HG03342 (cell line): ENCODE measurements at regions not wholly inside any gene's neighbourhood (a gene's known extent, or its start where the extent isn't known, plus 50 kb on each side); places are given as distances from the start of the nearest gene placed in this dataset.
"Not testable (repeated sequence)": the region's sequence is repeated elsewhere in the genome, so short reads cannot be mapped to it uniquely, and the experiment has no call there.

Source experiments
- ATAC-seq: cut with Tn5 transposase; IDR thresholded peaks from one replicate; pipeline ENCODE4 v1.9.1; 2021; ENCODE audit warnings: mild to moderate bottlenecking, moderate library complexity; ENCODE audit not compliant: unreplicated experiment

- ATAC-seq, result no peak
Observed at GRCh38 chr15:66882251-66883020, 180.4 kb downstream of the SMAD6 start.

- no peak for ATAC-seq
Observed at GRCh38 chr15:66883284-66883911, 181.4 kb downstream of the SMAD6 start.

- no peak for ATAC-seq
Observed at GRCh38 chr15:66884115-66884622, 181.2 kb upstream of the SMAD3 start.

GRCh38 chr15:66884661-66885237 is 180.7 kb upstream of the SMAD3 start:
- ATAC-seq, result no peak

GRCh38 chr15:66885281-66885915 is 180.0 kb upstream of the SMAD3 start:
- ATAC-seq, result no peak

- ATAC-seq, result no peak
Observed at GRCh38 chr15:66886241-66886675, 179.1 kb upstream of the SMAD3 start.

GRCh38 chr15:66886686-66887273 is 178.6 kb upstream of the SMAD3 start:
- ATAC-seq, result no peak

- not testable (repeated sequence) for ATAC-seq
Observed at GRCh38 chr15:66889298-66889697, 176.1 kb upstream of the SMAD3 start.

GRCh38 chr15:66891776-66892175 is 173.6 kb upstream of the SMAD3 start:
- ATAC-seq, result no peak

- ATAC-seq, result no peak
Observed at GRCh38 chr15:66893294-66893693, 172.1 kb upstream of the SMAD3 start.

- ATAC-seq, result no peak
Observed at GRCh38 chr15:66894363-66894762, 171.0 kb upstream of the SMAD3 start.

- ATAC-seq, result no peak
Observed at GRCh38 chr15:66894986-66895780, 170.2 kb upstream of the SMAD3 start.

GRCh38 chr15:66895794-66896453 is 169.5 kb upstream of the SMAD3 start:
- ATAC-seq, result no peak

GRCh38 chr15:66896611-66897010 is 168.8 kb upstream of the SMAD3 start:
- no peak for ATAC-seq

GRCh38 chr15:66897416-66897815 is 168.0 kb upstream of the SMAD3 start:
- ATAC-seq, result no peak

- no peak for ATAC-seq
Observed at GRCh38 chr15:66897971-66898370, 167.4 kb upstream of the SMAD3 start.

GRCh38 chr15:66898656-66899386 is 166.6 kb upstream of the SMAD3 start:
- no peak for ATAC-seq

GRCh38 chr15:66899555-66900350 is 165.6 kb upstream of the SMAD3 start:
- no peak for ATAC-seq
